H9 (cell line): ENCODE measurements at regions not wholly inside any gene's neighbourhood (a gene's known extent, or its start where the extent isn't known, plus 50 kb on each side); places are given as distances from the start of the nearest gene placed in this dataset.
A peak's percentile ranks its signal among the peaks of the same experiment; 100 is the strongest.
"Not testable (repeated sequence)": the region's sequence is repeated elsewhere in the genome, so short reads cannot be mapped to it uniquely, and the experiment has no call there.

Experiments used
- DNase-seq: peaks from one replicate; pipeline ENCODE4 v3.0.0-alpha.2; 2017
- H2AFZ ChIP-seq: one replicate; pipeline ENCODE4 v1.6.1; 2013; ENCODE audit warnings: mild to moderate bottlenecking, low read length, control low read depth, moderate library complexity
- H2AK5ac ChIP-seq: 2 replicates; pipeline ENCODE4 v1.6.1; 2013; ENCODE audit warnings: low read length, control low read depth, mixed read lengths; ENCODE audit not compliant: insufficient read length
- H2BK120ac ChIP-seq: one replicate; pipeline ENCODE4 v1.6.1; 2013; ENCODE audit warnings: low read depth, mild to moderate bottlenecking, low read length, control low read depth, inconsistent platforms; ENCODE audit not compliant: poor library complexity, severe bottlenecking
- H2BK12ac ChIP-seq: 2 replicates; pipeline ENCODE4 v1.6.1; 2013; ENCODE audit warnings: low read length, control low read depth, mixed read lengths, low read depth; ENCODE audit not compliant: insufficient read length
- H2BK15ac ChIP-seq: 2 replicates; pipeline ENCODE4 v1.6.1; 2013; ENCODE audit warnings: low read depth, low read length, control low read depth
- H2BK20ac ChIP-seq: one replicate; pipeline ENCODE4 v1.6.1; 2013; ENCODE audit warnings: low read depth, mild to moderate bottlenecking, low read length, control low read depth, inconsistent platforms; ENCODE audit not compliant: poor library complexity, severe bottlenecking
- H2BK5ac ChIP-seq: 2 replicates; pipeline ENCODE4 v1.6.1; 2013; ENCODE audit warnings: low read length, control low read depth, mixed read lengths; ENCODE audit not compliant: insufficient read length
- H3K14ac ChIP-seq: 2 replicates; pipeline ENCODE4 v1.6.1; 2013; ENCODE audit warnings: low read length, control low read depth; ENCODE audit not compliant: insufficient read depth
- H3K18ac ChIP-seq: 2 replicates; pipeline ENCODE4 v1.6.1; 2013; ENCODE audit warnings: low read depth, mild to moderate bottlenecking, mixed read lengths, low read length, control low read depth; ENCODE audit not compliant: insufficient read length
- H3K23ac ChIP-seq: 2 replicates; pipeline ENCODE4 v1.6.1; 2013; ENCODE audit warnings: low read length, control low read depth, mixed read lengths, low read depth; ENCODE audit not compliant: insufficient read length
- H3K23me2 ChIP-seq: 2 replicates; pipeline ENCODE4 v1.6.1; 2013; ENCODE audit warnings: low read depth, mild to moderate bottlenecking, mixed read lengths, low read length, control low read depth; ENCODE audit not compliant: insufficient read length, poor library complexity, severe bottlenecking
- H3K27ac ChIP-seq: 2 replicates; pipeline ENCODE4 v1.5.1; 2013; ENCODE audit warnings: low read length, control low read depth, mixed read lengths, low read depth; ENCODE audit not compliant: insufficient read length
- H3K27me3 ChIP-seq: 2 replicates; pipeline ENCODE4 v1.6.1; 2013; ENCODE audit warnings: low read length, control low read depth, inconsistent platforms; ENCODE audit not compliant: insufficient read depth
- H3K4ac ChIP-seq: 2 replicates; pipeline ENCODE4 v1.6.1; 2013; ENCODE audit warnings: low read depth, mild to moderate bottlenecking, control low read depth, inconsistent platforms, low read length, moderate library complexity
- H3K4me1 ChIP-seq: 2 replicates; pipeline ENCODE4 v1.6.1; 2013; ENCODE audit warnings: low read length, control low read depth, inconsistent platforms; ENCODE audit not compliant: insufficient read depth
- H3K4me2 ChIP-seq: 2 replicates; pipeline ENCODE4 v1.6.1; 2013; ENCODE audit warnings: low read length, control low read depth, mixed read lengths; ENCODE audit not compliant: insufficient read length, insufficient read depth
- H3K56ac ChIP-seq: 2 replicates; pipeline ENCODE4 v1.6.1; 2013; ENCODE audit warnings: low read depth, mild to moderate bottlenecking, mixed read lengths, low read length, control low read depth; ENCODE audit not compliant: insufficient read length
- H3K79me1 ChIP-seq: 2 replicates; pipeline ENCODE4 v1.6.1; 2013; ENCODE audit warnings: low read depth, mild to moderate bottlenecking, moderate library complexity, low read length, control low read depth, inconsistent platforms; ENCODE audit not compliant: insufficient read depth, poor library complexity, severe bottlenecking
- H3K79me2 ChIP-seq: 2 replicates; pipeline ENCODE4 v1.6.1; 2013; ENCODE audit warnings: low read length, control low read depth, inconsistent platforms; ENCODE audit not compliant: insufficient read depth
- H3K9ac ChIP-seq: 2 replicates; pipeline ENCODE4 v1.6.1; 2013; ENCODE audit warnings: low read length, control low read depth, mixed read lengths; ENCODE audit not compliant: insufficient read length; ENCODE audit errors: extremely low read depth
- H3K9me3 ChIP-seq: one replicate; pipeline ENCODE4 v1.6.1; 2013; ENCODE audit warnings: low read depth, low read length, inconsistent platforms; ENCODE audit not compliant: control insufficient read depth
- H3T11ph ChIP-seq: one replicate; pipeline ENCODE4 v1.6.1; 2013; ENCODE audit warnings: mild to moderate bottlenecking, low read length, control low read depth, inconsistent platforms
- H4K20me1 ChIP-seq: one replicate; pipeline ENCODE4 v1.6.1; 2013; ENCODE audit not compliant: control insufficient read depth, insufficient read length, insufficient read depth
- H4K5ac ChIP-seq: 2 replicates; pipeline ENCODE4 v1.6.1; 2013; ENCODE audit warnings: low read depth, mild to moderate bottlenecking, mixed read lengths, low read length, control low read depth; ENCODE audit not compliant: insufficient read length
- H4K8ac ChIP-seq: replicated peaks from 2 replicates; pipeline ENCODE4 v1.6.1; 2013; ENCODE audit warnings: low read length, control low read depth, mixed read lengths, low read depth; ENCODE audit not compliant: insufficient read length
- H4K91ac ChIP-seq: 2 replicates; pipeline ENCODE4 v1.6.1; 2013; ENCODE audit warnings: low read depth, mild to moderate bottlenecking, moderate library complexity, mixed read lengths, low read length, control low read depth; ENCODE audit not compliant: insufficient read length
- H3K27ac Mint-ChIP-seq, 3 experiments: 2 replicates in 2 of 3; 3 replicates in 1 of 3; pipeline ENCODE4 v1.8.0; 2020 to 2021; ENCODE audit warnings: mixed read lengths in 3 of 3, mild to moderate bottlenecking in 1 of 3, moderate library complexity in 1 of 3
- H3K27me3 Mint-ChIP-seq: 2 replicates; pipeline ENCODE4 v1.8.0; 2021; ENCODE audit warnings: low read depth, mild to moderate bottlenecking, moderate library complexity, mixed read lengths
- H3K36me3 Mint-ChIP-seq, 3 experiments: 2 replicates in 2 of 3; 3 replicates in 1 of 3; pipeline ENCODE4 v1.8.0; 2020 to 2021; ENCODE audit warnings: low read depth in 3 of 3, mixed read lengths in 3 of 3; ENCODE audit not compliant: insufficient read depth in 1 of 3
- H3K4me1 Mint-ChIP-seq, 2 experiments: 2 replicates each; pipeline ENCODE4 v1.8.0; 2020; ENCODE audit warnings: mixed read lengths in 2 of 2
- H3K4me3 Mint-ChIP-seq, 2 experiments: 2 replicates in 1 of 2; 3 replicates in 1 of 2; pipeline ENCODE4 v1.8.0; 2020 to 2021; ENCODE audit warnings: mild to moderate bottlenecking in 2 of 2, mixed read lengths in 2 of 2, moderate library complexity in 1 of 2
- H3K9me3 Mint-ChIP-seq, 2 experiments: 2 replicates in 1 of 2; 3 replicates in 1 of 2; pipeline ENCODE4 v1.8.0; 2020; ENCODE audit warnings: mild to moderate bottlenecking in 2 of 2, mixed read lengths in 2 of 2, moderate library complexity in 1 of 2
- WGBS: extraction: QIAGEN DNeasy Blood & Tissue Kit; methylation state at CpG from one replicate; pipeline ENCODE4 v1.1.7; 2013; ENCODE audit warnings: missing lambda C conversion rate, low lambda C conversion rate, mixed read lengths; ENCODE audit not compliant: insufficient read length; ENCODE audit errors: extremely low coverage; 5-methylcytosine and 5-hydroxymethylcytosine counted together

- H3K56ac ChIP-seq, result not testable (repeated sequence)
Observed at GRCh38 chr11:49434308-49434707, 225.9 kb upstream of the FOLH1 start.

More at GRCh38 chr11:49434308-49434707, 225.9 kb upstream of the FOLH1 start:
- H4K8ac ChIP-seq, H4K5ac ChIP-seq, H3K14ac ChIP-seq, H3K27ac ChIP-seq, H3K4me3 Mint-ChIP-seq, H2BK12ac ChIP-seq, H4K91ac ChIP-seq, H4K20me1 ChIP-seq, H3K9me3 ChIP-seq, H2BK120ac ChIP-seq, H3K23me2 ChIP-seq, H3K23ac ChIP-seq, H3K9ac ChIP-seq, H3K27ac Mint-ChIP-seq, H2AFZ ChIP-seq, H2BK5ac ChIP-seq, H3K4me2 ChIP-seq, H3T11ph ChIP-seq, H3K4ac ChIP-seq, H3K27me3 ChIP-seq, H2BK20ac ChIP-seq, H2BK15ac ChIP-seq, H3K79me2 ChIP-seq, H3K79me1 ChIP-seq, H3K36me3 Mint-ChIP-seq, H3K18ac ChIP-seq, H3K27me3 Mint-ChIP-seq, H3K4me1 ChIP-seq, H2AK5ac ChIP-seq: not testable (repeated sequence)
- H3K9me3 Mint-ChIP-seq, result peaks cover 38 to 79% of the 10 kb centered on the region in 2 experiments
- peaks cover 2 to 20% of the 10 kb centered on the region in 2 experiments; a peak in 3 of 4 replicates for H3K4me1 Mint-ChIP-seq
- peak; percentile 39 for DNase-seq
- no CpG with 5 or more reads among the region's 49 CpGs for WGBS
